Karpas-422 (cell line): ENCODE measurements at regions not wholly inside any gene's neighbourhood (a gene's known extent, or its start where the extent isn't known, plus 50 kb on each side); places are given as distances from the start of the nearest gene placed in this dataset.
"Not testable (repeated sequence)": the region's sequence is repeated elsewhere in the genome, so short reads cannot be mapped to it uniquely, and the experiment has no call there.

Experiments
- DNase-seq: peaks from one replicate; pipeline ENCODE4 v3.0.0-alpha.2; 2015
- H2AFZ ChIP-seq: fragments of 200-600 bp; sonication (generic); 2 replicates; pipeline ENCODE4 v1.6.1; 2014; ENCODE audit warnings: antibody characterized with exemption, low read length, mixed read lengths
- H3K27ac ChIP-seq: fragments of 200-600 bp; sonication (generic); 2 replicates; pipeline ENCODE4 v1.5.1; 2014; ENCODE audit warnings: mild to moderate bottlenecking, low read length, moderate library complexity
- H3K27me3 ChIP-seq: fragments of 200-600 bp; sonication (generic); 2 replicates; pipeline ENCODE4 v1.6.1; 2014; ENCODE audit warnings: low read length, mixed read lengths
- H3K36me3 ChIP-seq: fragments of 200-600 bp; sonication (generic); 2 replicates; pipeline ENCODE4 v1.6.1; 2014; ENCODE audit warnings: low read length, mixed read lengths; ENCODE audit not compliant: insufficient read depth
- H3K4me1 ChIP-seq: fragments of 200-600 bp; sonication (generic); 2 replicates; pipeline ENCODE4 v1.6.1; 2014; ENCODE audit warnings: mild to moderate bottlenecking, low read length, mixed read lengths
- H3K4me2 ChIP-seq: fragments of 200-600 bp; sonication (generic); 2 replicates; pipeline ENCODE4 v1.6.1; 2014; ENCODE audit warnings: low read length, low read depth, mild to moderate bottlenecking; ENCODE audit not compliant: poor library complexity, severe bottlenecking
- H3K4me3 ChIP-seq: fragments of 200-600 bp; sonication (generic); 2 replicates; pipeline ENCODE4 v1.5.1; 2014; ENCODE audit warnings: mild to moderate bottlenecking, antibody characterized with exemption, low read length, mixed read lengths
- H3K79me2 ChIP-seq: fragments of 200-600 bp; sonication (generic); 2 replicates; pipeline ENCODE4 v1.6.1; 2014; ENCODE audit warnings: mild to moderate bottlenecking, low read length, mixed read lengths
- H3K9ac ChIP-seq: fragments of 200-600 bp; sonication (generic); 2 replicates; pipeline ENCODE4 v1.6.0; 2014; ENCODE audit warnings: low read length
- H3K9me2 ChIP-seq: fragments of 200-600 bp; sonication (generic), shearing (Covaris generic); replicated peaks from 2 replicates; pipeline ENCODE4 v1.6.0; 2014; ENCODE audit warnings: mild to moderate bottlenecking, low read length, moderate library complexity; ENCODE audit not compliant: insufficient read depth
- H3K9me3 ChIP-seq: fragments of 300-700, 200-600 bp; sonication (generic); 2 replicates; pipeline ENCODE4 v1.6.1; 2014; ENCODE audit warnings: low read length, mixed read lengths
- H4K20me1 ChIP-seq: fragments of 200-600 bp; sonication (generic); 2 replicates; pipeline ENCODE4 v1.6.1; 2014; ENCODE audit warnings: mild to moderate bottlenecking, antibody characterized with exemption, low read length, low read depth; ENCODE audit not compliant: insufficient read depth

DNA sequence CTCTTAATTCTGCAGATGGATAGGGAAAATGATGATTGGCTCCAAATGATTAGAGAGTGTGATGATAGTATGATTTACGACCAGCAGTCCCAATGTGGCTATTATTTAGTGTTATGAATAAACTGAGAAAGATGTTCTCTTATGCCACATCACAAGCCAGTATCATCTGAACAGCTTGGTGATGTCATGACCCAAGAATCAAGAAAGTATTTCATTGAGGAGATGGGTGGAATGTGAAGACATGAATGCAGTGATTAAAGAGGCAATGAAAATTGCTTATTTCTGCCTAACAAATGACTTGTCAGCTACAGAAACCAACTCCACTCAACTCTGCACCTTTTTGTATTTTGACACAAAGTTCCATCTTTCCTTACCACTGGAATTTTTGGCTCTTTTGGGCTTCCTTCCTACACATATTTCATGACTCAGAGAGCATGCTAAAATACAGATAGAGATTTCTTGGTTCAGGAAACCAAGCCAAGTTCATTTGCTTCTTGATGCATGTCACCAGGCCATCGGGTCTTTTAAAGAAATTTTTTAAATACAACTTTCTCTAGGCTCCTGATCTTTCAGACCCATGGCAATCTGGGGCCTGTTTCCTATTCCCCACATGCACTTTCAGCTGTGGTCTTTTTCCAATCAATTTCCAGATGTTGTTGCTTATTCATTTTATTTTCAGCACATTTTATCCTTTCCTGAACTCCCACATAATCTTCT lies 174.2 kb downstream of the HHIP start:
- H3K9me3 ChIP-seq: no peaks in the 10 kb centered on the region
- DNase-seq: peak; percentile 15
- no peak overlapping the region for H3K9ac ChIP-seq
- H3K4me1 ChIP-seq: no peaks in the 10 kb centered on the region
- H3K4me3 ChIP-seq: no peak overlapping the region
- H2AFZ ChIP-seq: no peak overlapping the region
- 0 out of 2 replicates have a peak, but pooled peaks cover 3% of the 10 kb centered on the region for H3K9me2 ChIP-seq
- no peaks in the 10 kb centered on the region for H3K79me2 ChIP-seq
- no peak overlapping the region for H3K27ac ChIP-seq
- no peaks in the 10 kb centered on the region for H4K20me1 ChIP-seq
- no peaks in the 10 kb centered on the region; the same call in 1 of the 2 replicates for H3K27me3 ChIP-seq
- H3K36me3 ChIP-seq: no peaks in the 10 kb centered on the region
- no peak overlapping the region for H3K4me2 ChIP-seq

DNA sequence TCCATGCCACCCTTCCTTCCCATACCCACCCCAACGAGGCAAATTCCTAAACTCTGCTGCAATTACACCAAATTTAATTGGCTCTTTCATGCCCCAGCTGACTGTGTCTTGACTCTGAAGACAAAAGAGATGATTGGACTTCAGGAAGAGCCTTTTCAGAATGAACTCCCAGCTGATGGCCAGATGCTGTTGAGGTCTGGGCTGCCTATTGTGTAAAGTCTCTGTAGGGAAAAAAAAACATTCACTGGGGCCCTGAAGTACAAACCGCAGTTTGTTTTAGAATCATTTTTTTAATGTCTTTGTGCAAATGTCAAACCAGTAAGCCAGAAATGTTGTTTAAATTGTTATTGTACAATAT lies 174.8 kb downstream of the HHIP start:
- Histone ChIP-seq H3K79me2 (no peaks in the 10 kb centered on the region), H3K27ac (no peak overlapping the region), H4K20me1 (no peaks in the 10 kb centered on the region)

DNA sequence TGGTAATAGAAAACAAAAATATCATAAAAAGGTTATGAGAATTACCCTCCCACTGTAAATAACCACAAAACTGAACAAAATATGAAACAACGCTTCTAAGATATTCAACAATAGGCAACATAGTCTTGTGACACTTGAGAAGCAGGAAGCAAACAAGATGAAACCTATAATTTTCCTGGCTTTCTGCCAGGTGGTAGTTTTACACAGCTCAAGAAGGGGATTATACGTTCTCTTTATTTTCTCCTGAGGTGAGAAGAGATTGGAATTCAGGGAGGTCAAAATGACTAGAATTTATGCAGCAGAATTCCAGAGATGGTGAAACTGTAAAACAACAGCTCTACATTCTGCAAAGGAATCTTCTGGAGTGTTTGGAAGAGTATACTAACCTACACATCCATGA lies 186.0 kb downstream of the HHIP start:
- Histone ChIP-seq H3K4me3 (no peak overlapping the region), H3K27me3 (0 out of 2 replicates have a peak, but pooled peaks cover 2% of the 10 kb centered on the region), H3K4me2 (no peak overlapping the region), H3K9ac (no peak overlapping the region), H3K27ac (no peak overlapping the region), H3K4me1 (no peaks in the 10 kb centered on the region), H2AFZ (no peak overlapping the region), H4K20me1 (no peaks in the 10 kb centered on the region), H3K36me3 (no peaks in the 10 kb centered on the region), H3K9me2 (no peaks in the 10 kb centered on the region), H3K9me3 (no peaks in the 10 kb centered on the region), H3K79me2 (no peaks in the 10 kb centered on the region)
- no peak for DNase-seq

More for the DNA sequence above, 174.8 kb downstream of the HHIP start:
- peak; percentile 33 for DNase-seq
- 0 out of 2 replicates have a peak, but pooled peaks cover 3% of the 10 kb centered on the region for H3K9me2 ChIP-seq
- H3K27me3 ChIP-seq: no peaks in the 10 kb centered on the region; the same call in 1 of the 2 replicates
- no peak overlapping the region for H3K4me2 ChIP-seq
- H2AFZ ChIP-seq: no peak overlapping the region
- no peaks in the 10 kb centered on the region for H3K4me1 ChIP-seq
- no peaks in the 10 kb centered on the region for H3K9me3 ChIP-seq
- H3K9ac ChIP-seq: no peak overlapping the region
- no peak overlapping the region for H3K4me3 ChIP-seq
- H3K36me3 ChIP-seq: no peaks in the 10 kb centered on the region

DNA sequence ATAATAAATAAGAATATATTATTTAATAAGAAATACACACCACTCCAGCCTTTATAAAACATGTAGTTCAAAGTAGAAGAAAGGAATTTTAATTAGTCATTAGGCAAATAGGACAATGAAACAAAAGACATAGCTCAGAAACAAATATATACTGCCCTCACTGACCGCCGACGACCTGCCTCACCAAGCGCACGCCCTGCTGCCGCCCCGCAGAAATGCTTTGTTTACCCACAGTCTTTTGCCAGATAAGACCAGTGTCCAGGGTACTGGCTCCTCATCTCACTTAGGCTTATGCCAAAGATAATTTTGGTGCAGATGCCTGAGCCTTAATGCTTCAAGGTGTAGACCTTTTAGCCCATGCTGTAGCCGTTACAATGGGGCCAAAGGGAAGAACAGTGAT lies 199.5 kb downstream of the HHIP start:
- H3K79me2 ChIP-seq: no peaks in the 10 kb centered on the region
- H3K4me3 ChIP-seq: no peak overlapping the region
- no peaks in the 10 kb centered on the region for H3K9me2 ChIP-seq
- H3K9ac ChIP-seq: no peak overlapping the region
- H3K9me3 ChIP-seq: peaks cover 4% of the 10 kb centered on the region; the same call in 1 of the 2 replicates
- peak; percentile 34 for DNase-seq
- H3K36me3 ChIP-seq: no peaks in the 10 kb centered on the region
- H4K20me1 ChIP-seq: no peaks in the 10 kb centered on the region
- H3K27me3 ChIP-seq: no peaks in the 10 kb centered on the region; the same call in 1 of the 2 replicates
- H2AFZ ChIP-seq: no peak overlapping the region
- H3K27ac ChIP-seq: no peak overlapping the region
- H3K4me1 ChIP-seq: no peaks in the 10 kb centered on the region
- no peak overlapping the region for H3K4me2 ChIP-seq

DNA sequence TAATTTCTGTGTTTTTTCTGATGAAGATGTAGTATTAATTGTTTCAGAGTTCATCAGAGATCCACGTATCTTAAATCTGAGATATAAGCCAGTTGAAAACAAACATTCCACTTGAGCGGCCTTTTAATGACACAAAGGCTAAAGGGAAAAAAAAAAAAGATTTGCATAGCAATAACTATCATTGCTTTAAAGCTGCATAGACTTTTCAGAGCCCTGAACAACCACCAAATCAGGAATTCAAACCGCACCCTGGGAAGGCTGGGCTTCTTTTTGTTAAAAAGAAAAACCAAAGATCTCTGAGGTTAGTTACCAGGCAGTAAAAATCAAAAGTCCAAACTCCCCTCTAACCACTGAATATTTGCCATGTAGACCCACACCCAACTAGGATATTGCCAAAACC lies 206.0 kb downstream of the HHIP start:
- Histone ChIP-seq H3K9me2 (no peaks in the 10 kb centered on the region), H3K27ac (no peak overlapping the region), H3K27me3 (no peaks in the 10 kb centered on the region; the same call in 1 of the 2 replicates), H3K4me2 (no peak overlapping the region), H2AFZ (no peak overlapping the region), H3K9me3 (no peaks in the 10 kb centered on the region), H4K20me1 (no peaks in the 10 kb centered on the region), H3K9ac (no peak overlapping the region), H3K4me1 (no peaks in the 10 kb centered on the region), H3K36me3 (no peaks in the 10 kb centered on the region), H3K79me2 (no peaks in the 10 kb centered on the region), H3K4me3 (no peak overlapping the region)
- DNase-seq: peak; percentile 2

DNA sequence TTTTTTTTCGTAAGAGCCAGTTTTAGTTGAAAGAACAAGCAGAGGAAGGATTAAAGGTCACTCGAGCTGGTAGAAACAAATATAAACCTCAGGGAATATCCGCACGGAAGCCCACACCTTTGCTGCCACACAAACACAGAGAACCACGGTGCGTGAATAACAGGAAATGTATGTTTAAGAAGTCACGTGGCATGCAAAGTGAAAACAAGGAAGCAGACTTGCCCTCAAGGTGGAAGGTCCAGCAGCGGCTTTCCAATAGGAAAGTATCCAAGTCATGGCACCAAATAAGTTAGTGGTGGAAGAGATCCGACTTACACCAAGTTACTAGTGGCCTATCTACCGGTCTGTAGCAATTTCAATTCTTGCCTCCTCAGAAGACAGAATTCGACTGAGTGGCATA lies 215.5 kb downstream of the HHIP start:
- H3K4me2 ChIP-seq: no peak overlapping the region

DNA sequence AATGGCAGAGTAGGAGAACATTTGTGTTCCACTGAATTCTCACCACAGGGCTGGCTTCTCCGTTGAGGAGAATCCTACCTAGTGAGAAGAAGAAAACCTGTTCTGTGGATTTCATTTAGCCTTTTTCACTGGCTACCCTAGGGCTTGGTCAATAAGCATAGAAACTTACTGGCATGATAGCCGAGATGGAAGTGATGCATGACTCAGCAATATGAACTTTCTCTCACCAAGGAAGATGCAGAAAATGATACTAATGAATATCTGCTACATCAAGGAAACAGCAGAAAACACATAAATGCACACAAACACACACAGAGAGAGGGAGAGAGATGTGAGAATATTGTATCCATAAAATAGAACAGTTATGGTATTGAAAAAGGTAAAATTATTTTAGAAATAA lies 216.3 kb downstream of the HHIP start:
- H3K36me3 ChIP-seq: no peaks in the 10 kb centered on the region
- no peaks in the 10 kb centered on the region for H3K4me1 ChIP-seq
- DNase-seq: peak; percentile 17
- H3K27ac ChIP-seq: no peak overlapping the region
- H3K4me2 ChIP-seq: no peak overlapping the region
- H3K27me3 ChIP-seq: peaks cover 7% of the 10 kb centered on the region; the same call in 1 of the 2 replicates
- no peaks in the 10 kb centered on the region; the same call in 1 of the 2 replicates for H3K9me2 ChIP-seq
- H3K9me3 ChIP-seq: peaks cover 8% of the 10 kb centered on the region
- H3K4me3 ChIP-seq: no peak overlapping the region
- H2AFZ ChIP-seq: no peak overlapping the region
- H3K9ac ChIP-seq: no peak overlapping the region
- no peaks in the 10 kb centered on the region for H4K20me1 ChIP-seq
- no peaks in the 10 kb centered on the region for H3K79me2 ChIP-seq

More for the DNA sequence above, 215.5 kb downstream of the HHIP start:
- Histone ChIP-seq H3K27ac (no peak overlapping the region), H3K9ac (no peak overlapping the region), H2AFZ (no peak overlapping the region), H3K79me2 (no peaks in the 10 kb centered on the region), H3K36me3 (no peaks in the 10 kb centered on the region), H3K9me3 (peaks cover 8% of the 10 kb centered on the region), H3K4me3 (no peak overlapping the region), H4K20me1 (no peaks in the 10 kb centered on the region), H3K27me3 (peaks cover 7% of the 10 kb centered on the region; the same call in 1 of the 2 replicates), H3K9me2 (no peaks in the 10 kb centered on the region; the same call in 1 of the 2 replicates), H3K4me1 (no peaks in the 10 kb centered on the region)
- DNase-seq: no peak

DNA sequence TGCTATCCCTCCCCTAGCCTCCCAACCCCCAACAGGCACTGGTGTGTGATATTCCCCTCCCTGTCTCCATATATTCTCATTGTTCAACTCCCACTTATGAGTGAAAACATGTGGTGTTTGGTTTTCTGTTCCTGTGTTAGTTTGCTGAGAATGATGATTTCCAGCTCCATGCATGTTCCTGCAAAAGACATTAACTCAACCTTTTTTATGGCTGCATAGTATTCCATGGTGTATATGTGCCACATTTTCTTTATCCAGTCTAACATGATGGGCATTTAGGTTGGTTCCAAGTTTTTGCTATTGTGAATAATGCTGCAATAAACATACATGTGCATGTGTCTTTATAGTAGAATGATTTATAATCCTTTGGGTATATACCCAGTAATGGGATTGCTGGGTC lies 218.9 kb downstream of the HHIP start:
- H3K4me3 ChIP-seq, H3K9me2 ChIP-seq, H3K27ac ChIP-seq, H3K4me2 ChIP-seq, H4K20me1 ChIP-seq, H3K27me3 ChIP-seq, H2AFZ ChIP-seq, H3K9ac ChIP-seq, H3K79me2 ChIP-seq, H3K9me3 ChIP-seq, H3K4me1 ChIP-seq, DNase-seq, H3K36me3 ChIP-seq: not testable (repeated sequence)
